CD4-positive, alpha-beta T cell treated with Interleukin-2 at 100 ng/mL for 4 hours (primary cell): ENCODE measurements at regions not wholly inside any gene's neighbourhood (a gene's known extent, or its start where the extent isn't known, plus 50 kb on each side); places are given as distances from the start of the nearest gene placed in this dataset.

Experiments used
- DNase-seq: peaks from one replicate; pipeline ENCODE4 v3.0.0-alpha.2; 2020; ENCODE audit warnings: low spot score

- no peak for DNase-seq
These were observed 205.2 kb upstream of the RTL1 start for GRCh38 chr14:101108579-101109346.

- DNase-seq, result no peak
These were observed 205.8 kb upstream of the RTL1 start for GRCh38 chr14:101109347-101109638.

- no peak for DNase-seq
These were observed 206.6 kb upstream of the RTL1 start for GRCh38 chr14:101109981-101110728.

GRCh38 chr14:101110729-101111619 is 207.5 kb upstream of the RTL1 start:
- no peak for DNase-seq

GRCh38 chr14:101111620-101112290 is 208.2 kb upstream of the RTL1 start:
- DNase-seq, result no peak

- no peak for DNase-seq
These were observed 209.0 kb upstream of the RTL1 start for GRCh38 chr14:101112351-101113107.

- DNase-seq, result no peak
These were observed 209.6 kb upstream of the RTL1 start for GRCh38 chr14:101113108-101113612.

GRCh38 chr14:101113835-101114725 is 210.6 kb upstream of the RTL1 start:
- no peak for DNase-seq

- DNase-seq, result no peak
These were observed 211.4 kb upstream of the RTL1 start for GRCh38 chr14:101114726-101115515.

GRCh38 chr14:101115652-101116051 is 212.1 kb upstream of the RTL1 start:
- no peak for DNase-seq

- DNase-seq, result no peak
These were observed 212.5 kb upstream of the RTL1 start for GRCh38 chr14:101116065-101116464.

- no peak for DNase-seq
These were observed 213.1 kb upstream of the RTL1 start for GRCh38 chr14:101116486-101117130.

- DNase-seq, result no peak
These were observed 214.0 kb upstream of the RTL1 start for GRCh38 chr14:101117543-101117942.

- DNase-seq, result no peak
These were observed 214.7 kb upstream of the RTL1 start for GRCh38 chr14:101118233-101118632.

GRCh38 chr14:101118746-101119591 is 215.4 kb upstream of the RTL1 start:
- DNase-seq, result no peak

GRCh38 chr14:101119830-101120571 is 216.5 kb upstream of the RTL1 start:
- no peak for DNase-seq
